ENCODE measurements at regions not wholly inside any gene's neighbourhood (a gene's known extent, or its start where the extent isn't known, plus 50 kb on each side); places are given as distances from the start of the nearest gene placed in this dataset.

GRCh38 chr14:49294621-49295148 is 291.5 kb downstream of the RPS29 start:
- TF ChIP-seq CTCF (IDR thresholded peaks at IDR 0.05; ENCODE audit: low read depth, low read length, missing input control): no peak
- no peak for TF ChIP-seq REST (IDR thresholded peaks at IDR 0.05)
- TF ChIP-seq MAX (IDR thresholded peaks at IDR 0.05): no peak
- TF ChIP-seq YY1 (IDR thresholded peaks at IDR 0.05): no peak
- no peak for TF ChIP-seq GABPA (IDR thresholded peaks at IDR 0.05 in 1 of 2, conservative IDR thresholded peaks at IDR 0.05 in 1 of 2)
